HL-60/S4 (cell line): ENCODE measurements at regions not wholly inside any gene's neighbourhood (a gene's known extent, or its start where the extent isn't known, plus 50 kb on each side); places are given as distances from the start of the nearest gene placed in this dataset.
"Not testable (repeated sequence)": the region's sequence is repeated elsewhere in the genome, so short reads cannot be mapped to it uniquely, and the experiment has no call there.

Source experiments
- in situ Hi-C: fragments of 300-500 bp; cut with MboI; formaldehyde crosslinking; loops from 2 replicates; pipeline ENCODE4 v1.14.3; 2022; ENCODE audit warnings: low sequenced_read_pairs

- in situ Hi-C loops, result no loop called here
These were observed 235.8 kb upstream of the ARHGEF26 start for GRCh38 chr3:153885359-153885758.

- in situ Hi-C loops, result no loop called here
These were observed 231.3 kb upstream of the ARHGEF26 start for GRCh38 chr3:153889905-153890334.

- in situ Hi-C loops, result no loop called here
These were observed 229.1 kb upstream of the ARHGEF26 start for GRCh38 chr3:153892126-153892525.

GRCh38 chr3:153894857-153895256, 226.3 kb upstream of the ARHGEF26 start:
- in situ Hi-C loops, result no loop called here

- in situ Hi-C loops, result no loop called here
These were observed 225.0 kb upstream of the ARHGEF26 start for GRCh38 chr3:153896197-153896596.

GRCh38 chr3:153897025-153897723, 224.0 kb upstream of the ARHGEF26 start:
- in situ Hi-C loops, result no loop called here

- in situ Hi-C loops, result no loop called here
These were observed 223.3 kb upstream of the ARHGEF26 start for GRCh38 chr3:153897842-153898241.

GRCh38 chr3:153901152-153901551, 220.0 kb upstream of the ARHGEF26 start:
- in situ Hi-C loops, result no loop called here

- in situ Hi-C loops, result no loop called here
These were observed 219.2 kb upstream of the ARHGEF26 start for GRCh38 chr3:153901991-153902390.

- in situ Hi-C loops, result no loop called here
These were observed 217.8 kb upstream of the ARHGEF26 start for GRCh38 chr3:153903430-153903829.

GRCh38 chr3:153906366-153906765, 214.8 kb upstream of the ARHGEF26 start:
- in situ Hi-C loops, result no loop called here

- in situ Hi-C loops, result no loop called here
These were observed 210.8 kb upstream of the ARHGEF26 start for GRCh38 chr3:153910387-153910786.

GRCh38 chr3:153911116-153911515, 210.1 kb upstream of the ARHGEF26 start:
- in situ Hi-C loops, result no loop called here

GRCh38 chr3:153919773-153920172, 201.4 kb upstream of the ARHGEF26 start:
- in situ Hi-C loops, result no loop called here

GRCh38 chr3:153921826-153922225, 199.4 kb upstream of the ARHGEF26 start:
- in situ Hi-C loops, result no loop called here

GRCh38 chr3:153925841-153926514, 195.2 kb upstream of the ARHGEF26 start:
- in situ Hi-C loops, result no loop called here

- in situ Hi-C loops, result no loop called here
These were observed 194.1 kb upstream of the ARHGEF26 start for GRCh38 chr3:153927107-153927506.

GRCh38 chr3:153928851-153929250, 192.3 kb upstream of the ARHGEF26 start:
- in situ Hi-C loops, result no loop called here

GRCh38 chr3:153933481-153933880, 187.7 kb upstream of the ARHGEF26 start:
- in situ Hi-C loops, result not testable (repeated sequence)

GRCh38 chr3:153944084-153944483, 177.1 kb upstream of the ARHGEF26 start:
- in situ Hi-C loops, result no loop called here

- in situ Hi-C loops, result no loop called here
These were observed 169.9 kb upstream of the ARHGEF26 start for GRCh38 chr3:153951276-153951675.

GRCh38 chr3:153952091-153952490, 169.1 kb upstream of the ARHGEF26 start:
- in situ Hi-C loops, result no loop called here
